GM13976 (cell line): ENCODE measurements at regions not wholly inside any gene's neighbourhood (a gene's known extent, or its start where the extent isn't known, plus 50 kb on each side); places are given as distances from the start of the nearest gene placed in this dataset.

Experiments
- DNase-seq: peaks from one replicate; pipeline ENCODE4 v3.0.0; 2012; ENCODE audit warnings: low spot score
- in situ Hi-C: fragments of 300-500 bp; cut with MboI; formaldehyde crosslinking; loops from one replicate; pipeline ENCODE4 v1.12.0; 2022; ENCODE audit warnings: low sequenced_read_pairs, mixed read lengths, inconsistent platforms; ENCODE audit not compliant: unreplicated experiment
- TF ChIP-seq, protein P1 (sequence below): IDR thresholded peaks from 2 replicates; pipeline ENCODE4 v1.5.1; 2012; ENCODE audit warnings: borderline replicate concordance, mild to moderate bottlenecking; ENCODE audit not compliant: insufficient read depth; ENCODE audit errors: extremely low read depth, missing control alignments, control extremely low read depth

DNA sequence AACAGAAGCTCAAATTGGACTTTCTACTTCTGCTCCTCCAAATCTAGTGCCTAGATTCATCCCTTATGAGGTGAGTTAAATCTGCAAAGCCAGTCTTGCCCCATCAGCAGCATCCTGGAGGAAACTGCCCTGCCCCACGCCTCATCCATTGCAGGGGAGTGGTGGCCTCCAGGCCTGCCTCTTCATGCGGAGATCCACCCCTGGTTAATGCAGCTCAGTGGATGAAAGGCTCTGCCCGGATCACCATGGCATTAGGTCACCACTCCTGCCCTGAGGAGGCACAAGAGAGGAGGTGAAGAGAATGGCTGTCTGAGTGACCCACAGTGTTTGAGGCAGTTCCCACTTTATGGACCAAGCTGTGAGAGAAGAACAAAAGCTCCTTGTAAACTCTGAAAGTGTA, 218.1 kb downstream of the C12orf75 start:
- in situ Hi-C loops = no loop called here
- no peak for DNase-seq
- TF ChIP-seq, protein P1, sequence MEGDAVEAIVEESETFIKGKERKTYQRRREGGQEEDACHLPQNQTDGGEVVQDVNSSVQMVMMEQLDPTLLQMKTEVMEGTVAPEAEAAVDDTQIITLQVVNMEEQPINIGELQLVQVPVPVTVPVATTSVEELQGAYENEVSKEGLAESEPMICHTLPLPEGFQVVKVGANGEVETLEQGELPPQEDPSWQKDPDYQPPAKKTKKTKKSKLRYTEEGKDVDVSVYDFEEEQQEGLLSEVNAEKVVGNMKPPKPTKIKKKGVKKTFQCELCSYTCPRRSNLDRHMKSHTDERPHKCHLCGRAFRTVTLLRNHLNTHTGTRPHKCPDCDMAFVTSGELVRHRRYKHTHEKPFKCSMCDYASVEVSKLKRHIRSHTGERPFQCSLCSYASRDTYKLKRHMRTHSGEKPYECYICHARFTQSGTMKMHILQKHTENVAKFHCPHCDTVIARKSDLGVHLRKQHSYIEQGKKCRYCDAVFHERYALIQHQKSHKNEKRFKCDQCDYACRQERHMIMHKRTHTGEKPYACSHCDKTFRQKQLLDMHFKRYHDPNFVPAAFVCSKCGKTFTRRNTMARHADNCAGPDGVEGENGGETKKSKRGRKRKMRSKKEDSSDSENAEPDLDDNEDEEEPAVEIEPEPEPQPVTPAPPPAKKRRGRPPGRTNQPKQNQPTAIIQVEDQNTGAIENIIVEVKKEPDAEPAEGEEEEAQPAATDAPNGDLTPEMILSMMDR = no peak

DNA sequence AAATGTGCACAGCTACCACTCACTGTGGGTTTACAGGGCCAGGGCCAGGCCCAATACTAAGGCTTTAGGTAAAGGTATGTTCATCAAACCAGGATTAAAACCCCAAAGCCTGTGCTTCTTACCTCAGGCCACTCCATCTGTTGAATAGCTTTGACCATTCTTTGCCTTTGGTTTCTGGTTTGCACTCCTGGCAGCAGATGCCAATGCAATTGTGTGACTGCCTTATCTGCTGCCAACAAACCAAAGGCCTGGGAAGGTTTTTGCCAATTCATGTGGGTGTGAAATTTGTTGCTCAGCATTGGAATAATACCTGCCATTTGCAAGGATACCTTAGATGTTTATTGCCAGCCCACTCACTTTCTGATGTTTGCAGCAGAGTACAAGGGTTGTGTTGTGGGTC, 221.6 kb downstream of the C12orf75 start:
- TF ChIP-seq, protein P1 = no peak
- in situ Hi-C loops = no loop called here
- DNase-seq = no peak

DNA sequence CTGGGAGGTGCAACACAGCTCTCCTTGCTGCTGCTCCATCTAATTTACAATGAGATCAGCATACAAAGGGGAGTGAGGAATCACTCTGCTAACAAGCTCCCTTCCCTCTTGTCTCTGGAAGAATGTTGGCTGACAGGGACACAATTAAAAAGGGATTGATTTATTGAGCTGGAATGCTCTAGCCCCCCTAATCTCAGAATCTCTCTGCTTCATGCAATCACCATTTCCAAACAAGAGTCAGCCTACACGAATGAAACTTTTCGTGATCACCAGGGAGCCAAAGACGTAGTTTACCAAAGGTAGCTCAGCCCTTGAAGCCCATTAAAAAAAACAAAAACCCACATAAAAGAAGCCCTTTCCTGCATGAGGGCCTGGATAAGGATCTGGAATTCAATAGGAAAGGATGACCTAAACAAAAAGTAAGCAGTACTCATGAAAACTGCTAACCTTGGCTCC, 223.8 kb downstream of the C12orf75 start:
- in situ Hi-C loops = no loop called here
- no peak for DNase-seq
- TF ChIP-seq, protein P1 = no peak

DNA sequence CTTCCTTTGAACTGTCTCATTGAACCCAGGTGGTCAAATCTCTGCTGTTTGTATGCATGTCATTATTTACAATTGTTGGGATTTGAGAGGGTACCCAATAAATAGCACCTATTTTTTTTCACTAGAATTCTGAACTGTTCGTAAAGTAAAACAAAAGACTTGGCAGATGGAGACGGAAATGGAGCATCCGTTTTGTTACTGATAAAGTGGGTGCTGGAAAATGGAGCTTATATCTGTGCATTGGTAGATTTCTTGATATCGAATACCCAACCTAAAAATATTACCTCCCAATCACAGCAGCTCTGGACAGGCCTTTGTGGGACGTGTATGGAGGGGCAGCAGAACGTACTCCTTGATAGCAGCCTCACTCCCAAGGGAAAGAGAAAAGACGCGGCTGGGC, 224.4 kb downstream of the C12orf75 start:
- TF ChIP-seq, protein P1 = no peak
- no peak for DNase-seq
- in situ Hi-C loops = no loop called here

DNA sequence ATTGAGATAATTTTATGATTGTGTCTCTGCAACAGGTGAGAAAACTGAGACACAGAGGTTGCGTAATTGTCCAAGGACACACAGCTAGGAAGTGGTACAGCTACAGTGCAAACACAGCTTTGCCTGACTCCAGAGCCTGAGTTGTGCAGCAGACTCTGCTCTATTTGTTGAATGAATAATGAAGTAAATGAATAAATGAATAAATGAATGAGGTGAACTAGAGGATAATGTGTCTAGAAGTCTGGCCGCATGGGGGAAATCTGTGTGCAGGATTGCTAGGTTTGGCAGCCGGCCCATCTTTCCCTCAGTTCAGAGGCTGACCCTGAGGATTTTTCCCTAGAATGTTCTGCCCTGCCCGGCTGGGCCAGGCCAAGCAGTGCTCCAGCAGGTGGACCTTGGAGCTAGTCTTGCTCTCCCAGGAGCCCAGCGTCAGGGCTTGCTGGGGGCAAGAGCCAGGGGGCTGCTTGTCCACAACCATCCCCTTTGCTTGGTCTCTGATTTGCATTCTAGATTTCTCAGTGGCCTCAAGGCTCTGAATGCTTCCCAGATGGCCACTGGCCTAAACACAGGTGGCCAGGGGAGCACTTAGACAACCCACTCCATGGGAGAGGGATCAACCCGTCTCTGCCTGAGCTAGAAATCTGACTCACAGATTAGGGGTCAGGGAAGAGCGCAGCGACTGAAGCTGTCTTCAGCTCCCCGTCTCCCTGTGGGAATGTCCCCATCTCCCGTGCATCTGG, 225.2 kb downstream of the C12orf75 start:
- no peak for DNase-seq
- in situ Hi-C loops = no loop called here
- TF ChIP-seq, protein P1 = no peak

DNA sequence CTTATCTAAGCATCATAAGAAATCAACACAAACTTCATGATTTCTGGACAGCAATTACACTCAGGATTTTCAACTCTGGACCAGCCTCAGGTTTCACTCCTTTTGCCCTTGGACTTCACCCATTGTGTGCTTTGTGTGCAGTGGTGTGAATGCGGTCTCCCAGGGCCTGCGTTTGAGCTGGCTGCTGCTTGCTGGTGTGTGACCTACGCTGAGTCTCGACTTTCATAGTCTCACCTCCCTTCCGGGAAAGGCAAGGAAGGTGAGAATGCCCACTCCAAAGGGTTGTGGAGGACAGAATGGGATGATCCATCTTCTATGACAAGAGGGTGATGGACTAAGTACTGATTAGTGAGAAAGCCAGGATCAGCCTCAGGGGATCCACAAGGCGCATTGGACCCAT, 228.8 kb downstream of the C12orf75 start:
- no peak for DNase-seq
- in situ Hi-C loops = no loop called here
- TF ChIP-seq, protein P1 = no peak
